SK-N-SH (cell line): ENCODE measurements at regions not wholly inside any gene's neighbourhood (a gene's known extent, or its start where the extent isn't known, plus 50 kb on each side); places are given as distances from the start of the nearest gene placed in this dataset.

Experiments used
- CTCF ChIA-PET: fragments of 300-600, 350-600 bp; formaldehyde crosslinking; extraction: SDS; loops from one replicate; lab custom pipeline; 2021; lab: Yijun Ruan, JAX
- POLR2A ChIA-PET: fragments of 350-600 bp; sonication (Branson Sonifier 250); formaldehyde crosslinking; extraction: SDS; loops from one replicate; lab custom pipeline; 2020; ENCODE audit warnings: antibody characterized with exemption, inconsistent platforms; lab: Yijun Ruan, JAX
- DNase-seq: peaks from one replicate; pipeline ENCODE4 v3.0.0; 2012
- H2AFZ ChIP-seq: fragments of 200-600 bp; sonication (generic); 2 replicates; pipeline ENCODE4 v1.8.1; 2016; ENCODE audit warnings: antibody characterized with exemption, mild to moderate bottlenecking, low read depth
- H3F3A ChIP-seq: fragments of 200-600 bp; sonication (generic); replicated peaks from 2 replicates; pipeline ENCODE3; 2016; ENCODE audit warnings: antibody characterized with exemption, mild to moderate bottlenecking; ENCODE audit not compliant: insufficient read depth
- H3K27ac ChIP-seq, 2 experiments: fragments of 200-500 bp in 1 of 2; fragments of 200-600 bp in 1 of 2; sonication (Bioruptor generic) in 1 of 2; sonication (generic), shearing (Covaris generic) in 1 of 2; 2 replicates each; pipeline versions ENCODE4 v1.5.1 to v1.6.1; 2014 to 2016; ENCODE audit warnings: low read depth in 2 of 2, inconsistent platforms in 1 of 2, low read length in 1 of 2, mild to moderate bottlenecking in 1 of 2, mixed read lengths in 1 of 2
- H3K27me3 ChIP-seq: fragments of 200-600 bp; sonication (generic), shearing (Covaris generic); 2 replicates; pipeline ENCODE4 v1.6.1; 2016; ENCODE audit warnings: mixed run types; ENCODE audit not compliant: insufficient read depth
- H3K36me3 ChIP-seq, 2 experiments: fragments of 200-500 bp in 1 of 2; fragments of 200-600 bp in 1 of 2; sonication (Bioruptor generic) in 1 of 2; sonication (generic) in 1 of 2; replicated peaks in 1 of 2; 2 replicates each; pipeline versions ENCODE3 to v1.5.1; 2014 to 2016; ENCODE audit warnings: low read length in 1 of 2, mild to moderate bottlenecking in 1 of 2; ENCODE audit not compliant: insufficient read depth in 2 of 2, control insufficient read depth in 1 of 2
- H3K4me1 ChIP-seq, 2 experiments: fragments of 200-500 bp in 1 of 2; fragments of 200-600 bp in 1 of 2; sonication (Bioruptor generic) in 1 of 2; sonication (generic), shearing (Covaris generic) in 1 of 2; 2 replicates each; pipeline versions ENCODE4 v1.5.1 to v1.6.1; 2014 to 2016; ENCODE audit warnings: low read depth in 1 of 2, low read length in 1 of 2, mixed run types in 1 of 2; ENCODE audit not compliant: insufficient read depth in 2 of 2, control insufficient read depth in 1 of 2
- H3K4me2 ChIP-seq: fragments of 200-600 bp; sonication (generic), shearing (Covaris generic); 2 replicates; pipeline ENCODE4 v1.6.1; 2017; ENCODE audit warnings: mixed run types
- H3K4me3 ChIP-seq, 2 experiments: fragments of 200-500 bp in 1 of 2; fragments of 200-600 bp in 1 of 2; sonication (Bioruptor generic) in 1 of 2; sonication (generic), shearing (Covaris generic) in 1 of 2; 2 replicates each; pipeline versions ENCODE4 v1.5.1 to v1.8.1; 2014 to 2016; ENCODE audit warnings: low read depth in 2 of 2, inconsistent platforms in 1 of 2, low read length in 1 of 2, mild to moderate bottlenecking in 1 of 2, mixed read lengths in 1 of 2, moderate library complexity in 1 of 2
- H3K79me2 ChIP-seq: fragments of 200-600 bp; sonication (generic); 2 replicates; pipeline ENCODE4 v1.8.1; 2017; ENCODE audit warnings: mild to moderate bottlenecking; ENCODE audit not compliant: insufficient read depth
- H3K9ac ChIP-seq: fragments of 200-600 bp; sonication (generic); 2 replicates; pipeline ENCODE4 v1.6.1; 2017; ENCODE audit warnings: mixed run types
- H3K9me2 ChIP-seq: fragments of 200-600 bp; sonication (generic); 2 replicates; pipeline ENCODE4 v1.6.1; 2017; ENCODE audit warnings: mixed run types
- H3K9me3 ChIP-seq: fragments of 200-600 bp; sonication (generic); 2 replicates; pipeline ENCODE4 v1.6.1; 2017; ENCODE audit warnings: mixed run types, mild to moderate bottlenecking, moderate library complexity
- H4K20me1 ChIP-seq: fragments of 200-600 bp; sonication (generic); 2 replicates; pipeline ENCODE4 v1.6.1; 2017; ENCODE audit warnings: mild to moderate bottlenecking, mixed run types; ENCODE audit not compliant: insufficient read depth
- CHD2 ChIP-seq: fragments of 150-350 bp; IDR thresholded peaks from 2 replicates; pipeline ENCODE4 v1.6.1; 2018; ENCODE audit warnings: low read length; ENCODE audit not compliant: partially characterized antibody
- EP300 ChIP-seq, 2 experiments: IDR thresholded peaks; 2 replicates each; pipeline versions ENCODE4 v1.4.0 to v1.6.1; 2012; ENCODE audit warnings: borderline replicate concordance in 1 of 2, low read depth in 1 of 2, low read length in 1 of 2
- FOXM1 ChIP-seq: IDR thresholded peaks from 2 replicates; pipeline ENCODE4 v1.4.0; 2012; ENCODE audit warnings: low read depth, mild to moderate bottlenecking
- GATA2 ChIP-seq: sonication (generic); formaldehyde crosslinking; IDR thresholded peaks from 2 replicates; pipeline ENCODE4 v1.5.0; 2020; ENCODE audit warnings: mild to moderate bottlenecking, missing genetic modification reagents
- JUND ChIP-seq: IDR thresholded peaks from 2 replicates; pipeline ENCODE4 v1.4.0; 2012
- MXI1 ChIP-seq: IDR thresholded peaks from 2 replicates; pipeline ENCODE4 v1.6.1; 2012; ENCODE audit warnings: mild to moderate bottlenecking, low read depth, low read length, improper control_type of control experiment
- NFIC ChIP-seq: IDR thresholded peaks from 2 replicates; pipeline ENCODE4 v1.4.0; 2012; ENCODE audit warnings: borderline replicate concordance
- NRF1 ChIP-seq: IDR thresholded peaks from 2 replicates; pipeline ENCODE4 v1.6.1; 2012; ENCODE audit warnings: low read depth, mild to moderate bottlenecking, low read length
- PBX3 ChIP-seq: IDR thresholded peaks from 2 replicates; pipeline ENCODE4; 2012
- RAD21 ChIP-seq: IDR thresholded peaks from 2 replicates; pipeline ENCODE4 v1.6.1; 2012; ENCODE audit warnings: mild to moderate bottlenecking, low read length
- RFX5 ChIP-seq: IDR thresholded peaks from 2 replicates; pipeline ENCODE4 v1.6.1; 2012; ENCODE audit warnings: mild to moderate bottlenecking, improper control_type of control experiment, low read length
- RXRA ChIP-seq: IDR thresholded peaks from 2 replicates; pipeline ENCODE4 v1.4.0; 2012; ENCODE audit warnings: low read depth, mild to moderate bottlenecking, borderline replicate concordance
- SIN3A ChIP-seq: IDR thresholded peaks from 2 replicates; pipeline ENCODE4 v1.6.1; 2012; ENCODE audit warnings: low read depth, mild to moderate bottlenecking, low read length, moderate library complexity, borderline replicate concordance
- USF1 ChIP-seq: IDR thresholded peaks from 2 replicates; pipeline ENCODE4 v1.4.0; 2012; ENCODE audit warnings: low read depth, borderline replicate concordance
- YY1 ChIP-seq: IDR thresholded peaks from 2 replicates; pipeline ENCODE4 v1.4.0; 2012; ENCODE audit warnings: low read depth, mild to moderate bottlenecking
- WGBS: methylation state at CpG from one replicate; pipeline ENCODE4 v1.1.6; 2017; ENCODE audit warnings: low lambda C conversion rate; 5-methylcytosine and 5-hydroxymethylcytosine counted together
- TF ChIP-seq, protein P1 (sequence below): IDR thresholded peaks from 2 replicates; pipeline ENCODE4 v1.6.1; 2012; ENCODE audit warnings: mild to moderate bottlenecking, low read depth, low read length, moderate library complexity
- TF ChIP-seq, protein P2 (sequence below): fragments of 150-350 bp; IDR thresholded peaks from 2 replicates; pipeline ENCODE4 v1.6.1; 2017; ENCODE audit warnings: antibody characterized with exemption, low read length, low read depth, borderline replicate concordance
- TF ChIP-seq, protein P3 (sequence below): IDR thresholded peaks from 2 replicates; pipeline ENCODE4 v1.4.0; 2012; ENCODE audit warnings: low read depth, borderline replicate concordance

DNA sequence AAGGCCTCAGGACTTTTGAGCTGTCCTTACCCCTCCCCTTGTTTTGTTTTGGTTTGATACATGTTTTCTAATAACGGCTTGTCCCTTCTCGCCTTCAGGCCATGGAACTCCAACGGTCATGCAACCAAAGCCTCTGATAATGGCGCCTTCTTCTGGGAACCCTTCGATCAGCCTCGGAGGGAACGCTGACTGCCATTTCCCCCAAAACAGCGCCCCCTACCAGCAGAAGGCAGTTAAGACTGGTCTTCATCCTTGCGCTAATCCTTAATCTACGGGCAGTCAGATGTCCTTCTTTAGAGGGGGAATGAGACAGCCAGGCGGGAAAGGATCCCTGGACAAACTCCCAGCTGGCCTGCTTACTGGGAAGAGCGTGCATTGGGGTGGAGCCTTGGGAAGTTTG, 276.6 kb downstream of the ICE1 start (continued):
- TF ChIP-seq YY1 = no peak
- no peak for TF ChIP-seq CHD2

DNA sequence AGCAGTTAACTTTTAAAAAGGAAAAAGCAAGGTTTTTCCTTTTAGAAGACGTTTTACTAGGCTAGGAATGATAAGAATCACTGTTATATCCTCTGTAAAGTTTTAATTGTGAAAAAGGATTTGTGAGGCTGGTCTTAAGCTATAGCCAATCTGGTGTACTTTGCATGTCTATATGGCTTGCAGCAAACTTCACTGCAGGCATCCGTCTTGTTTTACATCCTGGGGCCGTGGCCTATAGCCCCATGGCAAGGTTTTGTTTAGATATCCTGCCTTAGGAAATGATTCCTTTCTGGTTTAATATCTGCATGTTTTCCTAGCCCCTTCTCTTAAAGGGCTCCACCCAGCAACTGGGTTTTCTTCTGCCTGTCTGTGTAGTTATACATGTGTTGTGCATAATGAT, 272.8 kb downstream of the ICE1 start:
- no peak overlapping the region for H2AFZ ChIP-seq
- H3K27me3 ChIP-seq = no peaks in the 10 kb centered on the region
- H3K9me3 ChIP-seq = no peaks in the 10 kb centered on the region
- no peak overlapping the region for H3K4me2 ChIP-seq
- no peak overlapping the region for H3K27ac ChIP-seq
- no peaks in the 10 kb centered on the region for H4K20me1 ChIP-seq
- no peaks in the 10 kb centered on the region for H3K79me2 ChIP-seq
- no peaks in the 10 kb centered on the region for H3K9me2 ChIP-seq
- H3K4me1 ChIP-seq = no peaks in the 10 kb centered on the region
- 8% methylated on average over 3 of the region's 3 CpGs for WGBS
- no peaks in the 10 kb centered on the region for H3K36me3 ChIP-seq
- H3K9ac ChIP-seq = no peak overlapping the region
- H3K4me3 ChIP-seq = no peak overlapping the region
- no peak for DNase-seq
- POLR2A ChIA-PET = no interaction called here
- TF ChIP-seq RFX5 (no peak), EP300 (IDR thresholded peaks at IDR 0.05; ENCODE audit: borderline replicate concordance in 1 of 2, low read depth in 1 of 2, low read length in 1 of 2) (no peak), YY1 (no peak), FOXM1 (no peak), RAD21 (no peak), NRF1 (no peak), SIN3A (no peak), GATA2 (CRISPR knock-in tag) (no peak), NFIC (no peak), MXI1 (no peak), PBX3 (no peak), JUND (no peak), USF1 (no peak), RXRA (no peak)
- TF ChIP-seq, protein P1, sequence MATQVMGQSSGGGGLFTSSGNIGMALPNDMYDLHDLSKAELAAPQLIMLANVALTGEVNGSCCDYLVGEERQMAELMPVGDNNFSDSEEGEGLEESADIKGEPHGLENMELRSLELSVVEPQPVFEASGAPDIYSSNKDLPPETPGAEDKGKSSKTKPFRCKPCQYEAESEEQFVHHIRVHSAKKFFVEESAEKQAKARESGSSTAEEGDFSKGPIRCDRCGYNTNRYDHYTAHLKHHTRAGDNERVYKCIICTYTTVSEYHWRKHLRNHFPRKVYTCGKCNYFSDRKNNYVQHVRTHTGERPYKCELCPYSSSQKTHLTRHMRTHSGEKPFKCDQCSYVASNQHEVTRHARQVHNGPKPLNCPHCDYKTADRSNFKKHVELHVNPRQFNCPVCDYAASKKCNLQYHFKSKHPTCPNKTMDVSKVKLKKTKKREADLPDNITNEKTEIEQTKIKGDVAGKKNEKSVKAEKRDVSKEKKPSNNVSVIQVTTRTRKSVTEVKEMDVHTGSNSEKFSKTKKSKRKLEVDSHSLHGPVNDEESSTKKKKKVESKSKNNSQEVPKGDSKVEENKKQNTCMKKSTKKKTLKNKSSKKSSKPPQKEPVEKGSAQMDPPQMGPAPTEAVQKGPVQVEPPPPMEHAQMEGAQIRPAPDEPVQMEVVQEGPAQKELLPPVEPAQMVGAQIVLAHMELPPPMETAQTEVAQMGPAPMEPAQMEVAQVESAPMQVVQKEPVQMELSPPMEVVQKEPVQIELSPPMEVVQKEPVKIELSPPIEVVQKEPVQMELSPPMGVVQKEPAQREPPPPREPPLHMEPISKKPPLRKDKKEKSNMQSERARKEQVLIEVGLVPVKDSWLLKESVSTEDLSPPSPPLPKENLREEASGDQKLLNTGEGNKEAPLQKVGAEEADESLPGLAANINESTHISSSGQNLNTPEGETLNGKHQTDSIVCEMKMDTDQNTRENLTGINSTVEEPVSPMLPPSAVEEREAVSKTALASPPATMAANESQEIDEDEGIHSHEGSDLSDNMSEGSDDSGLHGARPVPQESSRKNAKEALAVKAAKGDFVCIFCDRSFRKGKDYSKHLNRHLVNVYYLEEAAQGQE = no peak
- TF ChIP-seq, protein P2, sequence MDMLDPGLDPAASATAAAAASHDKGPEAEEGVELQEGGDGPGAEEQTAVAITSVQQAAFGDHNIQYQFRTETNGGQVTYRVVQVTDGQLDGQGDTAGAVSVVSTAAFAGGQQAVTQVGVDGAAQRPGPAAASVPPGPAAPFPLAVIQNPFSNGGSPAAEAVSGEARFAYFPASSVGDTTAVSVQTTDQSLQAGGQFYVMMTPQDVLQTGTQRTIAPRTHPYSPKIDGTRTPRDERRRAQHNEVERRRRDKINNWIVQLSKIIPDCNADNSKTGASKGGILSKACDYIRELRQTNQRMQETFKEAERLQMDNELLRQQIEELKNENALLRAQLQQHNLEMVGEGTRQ = no peak
- TF ChIP-seq, protein P3, sequence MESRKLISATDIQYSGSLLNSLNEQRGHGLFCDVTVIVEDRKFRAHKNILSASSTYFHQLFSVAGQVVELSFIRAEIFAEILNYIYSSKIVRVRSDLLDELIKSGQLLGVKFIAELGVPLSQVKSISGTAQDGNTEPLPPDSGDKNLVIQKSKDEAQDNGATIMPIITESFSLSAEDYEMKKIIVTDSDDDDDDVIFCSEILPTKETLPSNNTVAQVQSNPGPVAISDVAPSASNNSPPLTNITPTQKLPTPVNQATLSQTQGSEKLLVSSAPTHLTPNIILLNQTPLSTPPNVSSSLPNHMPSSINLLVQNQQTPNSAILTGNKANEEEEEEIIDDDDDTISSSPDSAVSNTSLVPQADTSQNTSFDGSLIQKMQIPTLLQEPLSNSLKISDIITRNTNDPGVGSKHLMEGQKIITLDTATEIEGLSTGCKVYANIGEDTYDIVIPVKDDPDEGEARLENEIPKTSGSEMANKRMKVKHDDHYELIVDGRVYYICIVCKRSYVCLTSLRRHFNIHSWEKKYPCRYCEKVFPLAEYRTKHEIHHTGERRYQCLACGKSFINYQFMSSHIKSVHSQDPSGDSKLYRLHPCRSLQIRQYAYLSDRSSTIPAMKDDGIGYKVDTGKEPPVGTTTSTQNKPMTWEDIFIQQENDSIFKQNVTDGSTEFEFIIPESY = no peak
- TF ChIP-seq, all 33 proteins: peak for 0
- no peaks in the 10 kb centered on the region for H3F3A ChIP-seq
- CTCF ChIA-PET = no interaction called here
